HEK293 (cell line): ENCODE measurements at regions not wholly inside any gene's neighbourhood (a gene's known extent, or its start where the extent isn't known, plus 50 kb on each side); places are given as distances from the start of the nearest gene placed in this dataset.

Experiments
- CTCF ChIA-PET: fragments of 350-600 bp; formaldehyde crosslinking; extraction: SDS; loops from one replicate; lab custom pipeline; 2021; ENCODE audit warnings: antibody characterized with exemption; lab: Yijun Ruan, JAX
- POLR2A ChIA-PET: fragments of 300-600 bp; formaldehyde crosslinking; extraction: SDS; loops from one replicate; lab custom pipeline; 2020; ENCODE audit warnings: antibody characterized with exemption, inconsistent platforms; lab: Yijun Ruan, JAX
- H3K27ac ChIP-seq: fragments of 200-500 bp; sonication (Bioruptor generic); 2 replicates; pipeline ENCODE4 v1.5.1; 2014; ENCODE audit warnings: low read depth, low read length, control low read depth, inconsistent platforms; ENCODE audit errors: extremely low read depth
- H3K36me3 ChIP-seq, 2 experiments: fragments of 200-500 bp in 1 of 2; sonication (Bioruptor generic) in 1 of 2; 1 replicate in 1 of 2; 2 replicates in 1 of 2; pipeline ENCODE4 v1.5.1; 2014 to 2017; ENCODE audit warnings: inconsistent platforms in 2 of 2, low read length in 2 of 2; ENCODE audit not compliant: control insufficient read depth in 2 of 2, insufficient read depth in 1 of 2
- H3K4me1 ChIP-seq: fragments of 200-500 bp; sonication (Bioruptor generic); 2 replicates; pipeline ENCODE4 v1.5.1; 2014; ENCODE audit warnings: mild to moderate bottlenecking, low read length, inconsistent platforms; ENCODE audit not compliant: control insufficient read depth, insufficient read depth
- H3K4me3 ChIP-seq: 2 replicates; pipeline ENCODE4 v1.5.1; 2011; ENCODE audit warnings: low read depth, mild to moderate bottlenecking, control low read depth, low read length, moderate library complexity
- H3K9me3 ChIP-seq: fragments of 200-500 bp; sonication (Bioruptor generic); 2 replicates; pipeline ENCODE4 v1.5.1; 2014; ENCODE audit warnings: low read depth, low read length, inconsistent platforms; ENCODE audit not compliant: control insufficient read depth, insufficient read depth
- BCL6B ChIP-seq: fragments of 450-650 bp; formaldehyde crosslinking; IDR thresholded peaks from 2 replicates; pipeline ENCODE4 v1.5.1; 2017; ENCODE audit warnings: missing biosample characterization, missing genetic modification characterization
- EGR2 ChIP-seq: fragments of 450-650 bp; formaldehyde crosslinking; IDR thresholded peaks from 2 replicates; pipeline ENCODE4 v1.5.1; 2016; ENCODE audit warnings: low read depth, missing biosample characterization, missing genetic modification characterization
- INSM2 ChIP-seq: fragments of 450-650 bp; formaldehyde crosslinking; IDR thresholded peaks from 2 replicates; pipeline ENCODE4 v1.5.1; 2016; ENCODE audit warnings: missing biosample characterization, missing genetic modification characterization
- SP3 ChIP-seq: fragments of 450-650 bp; formaldehyde crosslinking; IDR thresholded peaks from 2 replicates; pipeline ENCODE4 v1.5.1; 2016; ENCODE audit warnings: missing biosample characterization, missing genetic modification characterization
- TCF7L2 ChIP-seq: IDR thresholded peaks from 2 replicates; pipeline ENCODE4 v1.6.1; 2011; ENCODE audit warnings: low read depth, mild to moderate bottlenecking, inconsistent platforms, low read length, moderate library complexity, borderline replicate concordance
- TRIM28 ChIP-seq: IDR thresholded peaks from 2 replicates; pipeline ENCODE4 v1.6.1; 2011; ENCODE audit warnings: low read length, control low read depth, borderline replicate concordance
- ZBTB48 ChIP-seq: fragments of 450-650 bp; formaldehyde crosslinking; IDR thresholded peaks from 2 replicates; pipeline ENCODE4 v1.5.1; 2016; ENCODE audit warnings: missing biosample characterization, missing genetic modification characterization
- ZBTB7A ChIP-seq: fragments of 450-650 bp; formaldehyde crosslinking; IDR thresholded peaks from 2 replicates; pipeline ENCODE4 v1.5.1; 2016; ENCODE audit warnings: low read depth, missing biosample characterization, missing genetic modification characterization
- ZFP69B ChIP-seq: fragments of 450-650 bp; formaldehyde crosslinking; IDR thresholded peaks from 2 replicates; pipeline ENCODE4 v1.5.1; 2016; ENCODE audit warnings: missing biosample characterization, missing genetic modification characterization
- ZNF140 ChIP-seq: fragments of 450-650 bp; formaldehyde crosslinking; IDR thresholded peaks from 2 replicates; pipeline ENCODE4 v1.5.1; 2016; ENCODE audit warnings: missing biosample characterization, missing genetic modification characterization
- ZNF223 ChIP-seq: fragments of 450-650 bp; formaldehyde crosslinking; IDR thresholded peaks from 2 replicates; pipeline ENCODE4 v1.5.1; 2016; ENCODE audit warnings: missing biosample characterization, missing genetic modification characterization
- ZNF23 ChIP-seq: fragments of 450-650 bp; formaldehyde crosslinking; IDR thresholded peaks from 2 replicates; pipeline ENCODE4 v1.5.1; 2016; ENCODE audit warnings: missing biosample characterization, missing genetic modification characterization, borderline replicate concordance
- ZNF274 ChIP-seq, 2 experiments: fragments of 200-500 bp in 1 of 2; fragments of 450-650 bp in 1 of 2; sonication (Bioruptor generic) in 1 of 2; formaldehyde crosslinking in 1 of 2; IDR thresholded peaks; 2 replicates each; pipeline versions ENCODE4 v1.5.1 to v1.6.1; 2014 to 2016; ENCODE audit warnings: borderline replicate concordance in 1 of 2, inconsistent platforms in 1 of 2, low read length in 1 of 2, missing biosample characterization in 1 of 2, missing genetic modification characterization in 1 of 2
- ZNF335 ChIP-seq: fragments of 450-650 bp; formaldehyde crosslinking; conservative IDR thresholded peaks from 2 replicates; pipeline ENCODE4 v1.5.1; 2016; ENCODE audit warnings: missing biosample characterization, missing genetic modification characterization
- ZNF350 ChIP-seq: fragments of 450-650 bp; formaldehyde crosslinking; IDR thresholded peaks from 2 replicates; pipeline ENCODE4 v1.5.0; 2017; ENCODE audit warnings: missing biosample characterization, mild to moderate bottlenecking, missing genetic modification characterization
- ZNF518A ChIP-seq: fragments of 450-650 bp; formaldehyde crosslinking; conservative IDR thresholded peaks from 2 replicates; pipeline ENCODE4 v1.5.1; 2016; ENCODE audit warnings: low read depth, missing biosample characterization, missing genetic modification characterization
- ZNF555 ChIP-seq: fragments of 450-650 bp; formaldehyde crosslinking; conservative IDR thresholded peaks from 2 replicates; pipeline ENCODE4 v1.5.1; 2017; ENCODE audit warnings: missing biosample characterization, mild to moderate bottlenecking, missing genetic modification characterization, inconsistent platforms
- ZNF585B ChIP-seq: fragments of 450-650 bp; formaldehyde crosslinking; IDR thresholded peaks from 2 replicates; pipeline ENCODE4 v1.5.1; 2016; ENCODE audit warnings: missing biosample characterization, missing genetic modification characterization
- ZNF785 ChIP-seq: fragments of 450-650 bp; formaldehyde crosslinking; IDR thresholded peaks from 2 replicates; pipeline ENCODE4 v1.5.1; 2016; ENCODE audit warnings: missing biosample characterization, missing genetic modification characterization
- ZSCAN4 ChIP-seq: fragments of 450-650 bp; formaldehyde crosslinking; IDR thresholded peaks from 2 replicates; pipeline ENCODE4 v1.5.1; 2017; ENCODE audit warnings: missing biosample characterization, missing genetic modification characterization
- ZSCAN5A ChIP-seq: fragments of 450-650 bp; formaldehyde crosslinking; IDR thresholded peaks from 2 replicates; pipeline ENCODE4 v1.5.1; 2016; ENCODE audit warnings: missing biosample characterization, missing genetic modification characterization

GRCh38 chr7:65471587-65471986 lies 97.9 kb downstream of the ZNF92 start (continued):
- TF ChIP-seq BCL6B (tag by site-specific recombination) (no peak), ZNF350 (no peak), ZNF785 (tag by site-specific recombination) (no peak), ZNF223 (tag by site-specific recombination) (no peak), ZSCAN5A (no peak), ZNF274 (IDR thresholded peaks at IDR 0.05; ENCODE audit: low read length) (no peak), ZNF274 (tag by site-specific recombination; IDR thresholded peaks at IDR 0.05; ENCODE audit: borderline replicate concordance) (no peak), ZNF555 (tag by site-specific recombination) (no peak), EGR2 (tag by site-specific recombination) (no peak), ZFP69B (no peak), ZNF335 (no peak), TCF7L2 (no peak), ZBTB48 (tag by site-specific recombination) (no peak)

- H3K36me3 ChIP-seq, result no peaks in the 10 kb centered on the region
- ChIA-PET POLR2A (no interaction called here), CTCF (no interaction called here)
- no peak overlapping the region for H3K27ac ChIP-seq
- no peak for TF ChIP-seq ZNF585B
- TF ChIP-seq ZNF23, result no peak
- TF ChIP-seq INSM2 (tag by site-specific recombination), result no peak
- TF ChIP-seq, all 188 proteins: peak for 0
- H3K9me3 ChIP-seq, result no peaks in the 10 kb centered on the region
- no peaks in the 10 kb centered on the region for H3K4me1 ChIP-seq
- H3K4me3 ChIP-seq, result no peak overlapping the region
Measured at GRCh38 chr7:65475040-65475726, 101.5 kb downstream of the ZNF92 start.

- Histone ChIP-seq H3K27ac (no peak overlapping the region), H3K4me3 (no peak overlapping the region), H3K4me1 (no peaks in the 10 kb centered on the region), H3K36me3 (no peaks in the 10 kb centered on the region), H3K9me3 (no peaks in the 10 kb centered on the region)
- TF ChIP-seq ZBTB7A (no peak), TRIM28 (no peak), SP3 (no peak), ZNF140 (no peak), ZNF518A (no peak), ZNF23 (no peak), ZSCAN4 (tag by site-specific recombination) (no peak)
- ChIA-PET POLR2A (no interaction called here), CTCF (no interaction called here)
Measured at GRCh38 chr7:65475734-65476319, 102.2 kb downstream of the ZNF92 start.
